Transverse colon (tissue), 3 donors: ENCODE measurements at regions not wholly inside any gene's neighbourhood (a gene's known extent, or its start where the extent isn't known, plus 50 kb on each side); places are given as distances from the start of the nearest gene placed in this dataset.
"Not testable (repeated sequence)": the region's sequence is repeated elsewhere in the genome, so short reads cannot be mapped to it uniquely, and the experiment has no call there.

Source experiments
- CTCF ChIP-seq, 5 experiments: fragments of 200-600 bp in 3 of 5; fragments of 450-650 bp in 2 of 5; sonication (generic) in 3 of 5; IDR thresholded peaks; 1 replicate in 2 of 5; 2 replicates in 3 of 5; pipeline ENCODE4 v1.5.1; 2016 to 2017; ENCODE audit warnings: antibody characterized with exemption in 5 of 5, inconsistent platforms in 3 of 5, mild to moderate bottlenecking in 2 of 5, moderate library complexity in 1 of 5
- EP300 ChIP-seq: sonication (generic); formaldehyde crosslinking; IDR thresholded peaks from one replicate; pipeline ENCODE4 v1.6.1; 2017; ENCODE audit warnings: antibody characterized with exemption, low read depth
- POLR2A ChIP-seq: fragments of 450-650 bp; IDR thresholded peaks from one replicate; pipeline ENCODE4 v1.6.1; 2016; ENCODE audit warnings: antibody characterized with exemption, mild to moderate bottlenecking, moderate library complexity

- not testable (repeated sequence) for TF ChIP-seq POLR2A; CTCF (IDR thresholded peaks at IDR 0.05); EP300
These were observed 712.9 kb upstream of the ADGRL3 start for GRCh38 chr4:60487118-60487761.
